Cardiac muscle cell (in vitro differentiated cells and primary cell): ENCODE measurements at regions not wholly inside any gene's neighbourhood (a gene's known extent, or its start where the extent isn't known, plus 50 kb on each side); places are given as distances from the start of the nearest gene placed in this dataset.

Experiments used
- DNase-seq, 2 donors: peaks; one replicate each; pipeline versions ENCODE4 v3.0.0 to v3.0.0-alpha.2; 2010 to 2017; ENCODE audit warnings: low read depth in 1 of 2, low spot score in 1 of 2
- H3K27ac ChIP-seq: fragments of 200-600 bp; sonication (generic); 2 replicates; pipeline ENCODE4 v1.5.1; 2016
- H3K27me3 ChIP-seq: fragments of 200-600 bp; sonication (generic); 2 replicates; pipeline ENCODE4 v1.6.0; 2016; ENCODE audit warnings: control low read depth
- H3K36me3 ChIP-seq: fragments of 200-600 bp; sonication (generic); 2 replicates; pipeline ENCODE4 v1.5.1; 2016; ENCODE audit warnings: control low read depth
- H3K4me1 ChIP-seq: fragments of 200-600 bp; sonication (generic); 2 replicates; pipeline ENCODE4 v1.8.1; 2017; ENCODE audit warnings: low read depth, mild to moderate bottlenecking, mixed run types
- H3K4me3 ChIP-seq: fragments of 200-600 bp; sonication (generic); 2 replicates; pipeline ENCODE4 v1.5.1; 2016; ENCODE audit warnings: mild to moderate bottlenecking
- H3K9me3 ChIP-seq: fragments of 200-600 bp; sonication (generic); 2 replicates; pipeline ENCODE4 v1.5.1; 2017; ENCODE audit warnings: low read depth, mild to moderate bottlenecking, control low read depth
- CTCF ChIP-seq: IDR thresholded peaks from 2 replicates; pipeline ENCODE4 v1.5.1; 2012; ENCODE audit warnings: low read depth, mild to moderate bottlenecking, low read length

DNA sequence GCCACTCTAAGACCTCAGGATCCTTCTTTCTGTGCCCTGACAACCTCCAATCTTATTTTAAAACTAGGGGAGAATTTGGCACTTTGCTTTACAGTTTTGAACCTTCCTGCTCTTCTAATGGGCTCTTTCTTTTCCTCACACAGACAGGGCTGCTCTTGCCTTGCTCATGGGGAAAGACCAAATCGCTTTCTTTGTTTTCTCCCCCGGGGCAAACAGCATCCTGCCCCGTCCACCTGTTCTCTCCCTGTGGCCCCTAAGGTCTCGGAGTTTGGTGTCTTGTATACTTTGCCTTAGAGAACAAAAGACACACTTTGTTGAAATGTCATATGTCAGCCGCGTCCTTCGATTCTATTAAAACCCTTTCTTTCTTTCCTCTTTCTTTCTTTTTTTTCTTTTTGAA, 306.7 kb upstream of the SALL1 start:
- Histone ChIP-seq H3K27me3 (no peaks in the 10 kb centered on the region), H3K4me1 (no peaks in the 10 kb centered on the region), H3K36me3 (no peaks in the 10 kb centered on the region), H3K27ac (no peak overlapping the region), H3K9me3 (no peaks in the 10 kb centered on the region), H3K4me3 (no peak overlapping the region)
- DNase-seq, result no peak
- TF ChIP-seq CTCF, result no peak

- H3K4me1 ChIP-seq, result no peaks in the 10 kb centered on the region
- H3K36me3 ChIP-seq, result no peaks in the 10 kb centered on the region
- no peak overlapping the region for H3K4me3 ChIP-seq
- H3K27ac ChIP-seq, result no peak overlapping the region
- no peaks in the 10 kb centered on the region for H3K9me3 ChIP-seq
- DNase-seq, result no peak
- H3K27me3 ChIP-seq, result no peaks in the 10 kb centered on the region
- TF ChIP-seq CTCF, result no peak
Observed at GRCh38 chr16:51455398-51455797, 304.3 kb upstream of the SALL1 start.

- Histone ChIP-seq H3K4me1 (no peaks in the 10 kb centered on the region), H3K27ac (no peak overlapping the region), H3K27me3 (no peaks in the 10 kb centered on the region), H3K36me3 (no peaks in the 10 kb centered on the region), H3K4me3 (no peak overlapping the region), H3K9me3 (no peaks in the 10 kb centered on the region)
- no peak for DNase-seq
- TF ChIP-seq CTCF, result no peak
Observed at GRCh38 chr16:51453251-51453650, 302.2 kb upstream of the SALL1 start.

DNA sequence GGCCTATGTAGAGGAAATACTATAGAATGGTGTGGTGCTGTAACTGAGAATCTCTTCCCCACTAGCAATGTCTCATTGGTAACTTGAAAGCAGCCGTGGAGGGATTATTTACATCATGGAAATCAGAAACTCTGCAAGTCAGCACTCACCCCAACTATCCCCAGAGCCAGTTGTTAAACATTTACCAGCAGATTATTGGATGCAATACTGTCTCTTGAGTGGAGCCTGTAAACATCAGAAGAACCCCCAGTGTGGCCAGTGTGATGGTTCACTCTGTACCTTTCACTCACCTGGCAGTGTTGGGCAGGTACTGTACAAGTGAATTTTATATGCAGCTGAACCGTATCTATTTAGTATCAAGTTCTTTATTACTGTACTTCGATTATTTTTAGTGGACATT, 299.8 kb upstream of the SALL1 start:
- Histone ChIP-seq H3K9me3 (no peaks in the 10 kb centered on the region), H3K27me3 (no peaks in the 10 kb centered on the region), H3K36me3 (no peaks in the 10 kb centered on the region), H3K4me3 (no peak overlapping the region), H3K27ac (no peak overlapping the region), H3K4me1 (no peaks in the 10 kb centered on the region)
- no peak for DNase-seq
- no peak for TF ChIP-seq CTCF

DNA sequence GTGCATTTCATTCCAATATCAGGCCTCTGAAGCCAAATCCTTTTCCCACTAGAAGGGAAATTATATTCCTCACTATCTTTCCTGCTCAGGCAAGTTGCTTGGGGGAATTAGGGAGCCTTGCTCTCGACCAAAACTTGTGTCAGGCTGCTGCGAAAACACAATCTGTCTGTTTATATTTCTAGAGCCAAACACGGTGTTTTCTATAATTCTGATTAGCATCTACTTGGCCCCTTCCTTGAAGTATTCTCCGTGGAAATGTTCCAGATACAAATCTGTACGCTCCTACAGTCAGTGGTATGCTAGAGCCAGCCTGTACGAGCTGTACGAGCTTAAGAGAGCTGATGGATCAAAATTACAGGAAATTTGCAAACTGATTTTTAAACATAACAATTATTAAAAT, 299.3 kb upstream of the SALL1 start:
- no peaks in the 10 kb centered on the region for H3K9me3 ChIP-seq
- no peak for TF ChIP-seq CTCF
- H3K4me3 ChIP-seq, result no peak overlapping the region
- H3K27me3 ChIP-seq, result no peaks in the 10 kb centered on the region
- no peak for DNase-seq
- H3K36me3 ChIP-seq, result no peaks in the 10 kb centered on the region
- H3K27ac ChIP-seq, result no peak overlapping the region
- H3K4me1 ChIP-seq, result no peaks in the 10 kb centered on the region

- no peak overlapping the region for H3K27ac ChIP-seq
- H3K9me3 ChIP-seq, result no peaks in the 10 kb centered on the region
- H3K4me1 ChIP-seq, result no peaks in the 10 kb centered on the region
- H3K4me3 ChIP-seq, result no peak overlapping the region
- no peak for DNase-seq
- H3K27me3 ChIP-seq, result no peaks in the 10 kb centered on the region
- TF ChIP-seq CTCF, result no peak
- H3K36me3 ChIP-seq, result no peaks in the 10 kb centered on the region
Observed at GRCh38 chr16:51449441-51449840, 298.4 kb upstream of the SALL1 start.
